Activated CD8-positive, alpha-beta memory T cell treated with anti-CD3 and anti-CD28 coated beads, Interleukin-2, amount 10 ng/mL, durations not matched to agents 7 days and 5 days (primary cell): ENCODE measurements at regions not wholly inside any gene's neighbourhood (a gene's known extent, or its start where the extent isn't known, plus 50 kb on each side); places are given as distances from the start of the nearest gene placed in this dataset.

Experiments
- ATAC-seq: fragments of 150-1000 bp; cut with Tn5 transposase; one replicate; pipeline ENCODE4 v1.10.0; 2021; ENCODE audit warnings: moderate library complexity
- CTCF ChIA-PET: fragments of 350-600 bp; sonication (Branson Sonifier 250); formaldehyde crosslinking; loops from one replicate; lab custom pipeline; 2021; ENCODE audit warnings: antibody characterized with exemption; lab: Charles Lee
- DNase-seq: peaks from one replicate; pipeline ENCODE4 v3.0.0-alpha.2; 2020
- H3K27ac Mint-ChIP-seq: one replicate; pipeline ENCODE4 v1.8.0; 2021; ENCODE audit warnings: mild to moderate bottlenecking, mixed read lengths
- H3K27me3 Mint-ChIP-seq: one replicate; pipeline ENCODE4 v1.8.0; 2021; ENCODE audit warnings: mixed read lengths
- H3K36me3 Mint-ChIP-seq: one replicate; pipeline ENCODE4 v1.8.0; 2021; ENCODE audit warnings: mild to moderate bottlenecking, mixed read lengths
- H3K4me1 Mint-ChIP-seq: one replicate; pipeline ENCODE4 v1.8.0; 2021; ENCODE audit warnings: mixed read lengths
- H3K4me3 Mint-ChIP-seq: one replicate; pipeline ENCODE4 v1.8.0; 2021; ENCODE audit warnings: mild to moderate bottlenecking, moderate library complexity, mixed read lengths
- H3K9me3 Mint-ChIP-seq: one replicate; pipeline ENCODE4 v1.8.0; 2022; ENCODE audit warnings: low read depth, mixed read lengths

GRCh38 chr22:47994045-47994444 is 1231.6 kb downstream of the TBC1D22A start:
- ATAC-seq (no peak), DNase-seq (no peak)
- H3K4me3 Mint-ChIP-seq = no peak overlapping the region
- no peaks in the 10 kb centered on the region for H3K36me3 Mint-ChIP-seq
- no peaks in the 10 kb centered on the region for H3K4me1 Mint-ChIP-seq
- H3K9me3 Mint-ChIP-seq = no peaks in the 10 kb centered on the region
- H3K27me3 Mint-ChIP-seq = peaks cover 3% of the 10 kb centered on the region
- CTCF ChIA-PET = no interaction called here
- H3K27ac Mint-ChIP-seq = no peak overlapping the region

- Mint-ChIP-seq H3K4me3 (no peak overlapping the region), H3K27ac (no peak overlapping the region), H3K27me3 (peaks cover 5% of the 10 kb centered on the region), H3K9me3 (peaks cover 2% of the 10 kb centered on the region), H3K4me1 (no peaks in the 10 kb centered on the region), H3K36me3 (no peaks in the 10 kb centered on the region)
- CTCF ChIA-PET = no interaction called here
- DNase-seq (no peak), ATAC-seq (no peak)
Measured at GRCh38 chr22:47990481-47990880, 1228.0 kb downstream of the TBC1D22A start.

GRCh38 chr22:47987885-47988515 is 1225.5 kb downstream of the TBC1D22A start:
- H3K4me1 Mint-ChIP-seq = no peaks in the 10 kb centered on the region
- CTCF ChIA-PET = no interaction called here
- peaks cover 2% of the 10 kb centered on the region for H3K9me3 Mint-ChIP-seq
- no peak overlapping the region for H3K4me3 Mint-ChIP-seq
- H3K27me3 Mint-ChIP-seq = peaks cover 8% of the 10 kb centered on the region
- no peaks in the 10 kb centered on the region for H3K36me3 Mint-ChIP-seq
- ATAC-seq = no peak
- DNase-seq = no peak
- H3K27ac Mint-ChIP-seq = no peak overlapping the region

GRCh38 chr22:47976219-47976618 is 1213.8 kb downstream of the TBC1D22A start:
- no peak overlapping the region for H3K4me3 Mint-ChIP-seq
- CTCF ChIA-PET = no interaction called here
- H3K9me3 Mint-ChIP-seq = peaks cover 3% of the 10 kb centered on the region
- H3K4me1 Mint-ChIP-seq = no peaks in the 10 kb centered on the region
- H3K27me3 Mint-ChIP-seq = no peaks in the 10 kb centered on the region
- DNase-seq = no peak
- no peak for ATAC-seq
- no peaks in the 10 kb centered on the region for H3K36me3 Mint-ChIP-seq
- no peak overlapping the region for H3K27ac Mint-ChIP-seq

- H3K9me3 Mint-ChIP-seq = no peaks in the 10 kb centered on the region
- H3K4me3 Mint-ChIP-seq = no peak overlapping the region
- H3K27ac Mint-ChIP-seq = no peak overlapping the region
- ATAC-seq = no peak
- H3K36me3 Mint-ChIP-seq = no peaks in the 10 kb centered on the region
- H3K4me1 Mint-ChIP-seq = no peaks in the 10 kb centered on the region
- CTCF ChIA-PET = no interaction called here
- no peaks in the 10 kb centered on the region for H3K27me3 Mint-ChIP-seq
- DNase-seq = no peak
Measured at GRCh38 chr22:47967831-47968230, 1205.4 kb downstream of the TBC1D22A start.

- Mint-ChIP-seq H3K4me1 (no peaks in the 10 kb centered on the region), H3K27me3 (no peaks in the 10 kb centered on the region), H3K27ac (no peak overlapping the region), H3K9me3 (no peaks in the 10 kb centered on the region), H3K36me3 (no peaks in the 10 kb centered on the region), H3K4me3 (no peak overlapping the region)
- DNase-seq = no peak
- CTCF ChIA-PET = no interaction called here
- ATAC-seq = no peak
Measured at GRCh38 chr22:47966316-47966715, 1203.9 kb downstream of the TBC1D22A start.

GRCh38 chr22:47965896-47966295 is 1203.4 kb downstream of the TBC1D22A start:
- H3K27me3 Mint-ChIP-seq = no peaks in the 10 kb centered on the region
- ATAC-seq (no peak), DNase-seq (no peak)
- H3K4me1 Mint-ChIP-seq = no peaks in the 10 kb centered on the region
- no peaks in the 10 kb centered on the region for H3K9me3 Mint-ChIP-seq
- H3K4me3 Mint-ChIP-seq = no peak overlapping the region
- H3K36me3 Mint-ChIP-seq = no peaks in the 10 kb centered on the region
- CTCF ChIA-PET = no interaction called here
- H3K27ac Mint-ChIP-seq = no peak overlapping the region

GRCh38 chr22:47965066-47965465 is 1202.6 kb downstream of the TBC1D22A start:
- no peaks in the 10 kb centered on the region for H3K36me3 Mint-ChIP-seq
- no peak overlapping the region for H3K4me3 Mint-ChIP-seq
- no peak overlapping the region for H3K27ac Mint-ChIP-seq
- no peaks in the 10 kb centered on the region for H3K4me1 Mint-ChIP-seq
- CTCF ChIA-PET = no interaction called here
- H3K27me3 Mint-ChIP-seq = no peaks in the 10 kb centered on the region
- ATAC-seq (no peak), DNase-seq (no peak)
- H3K9me3 Mint-ChIP-seq = no peaks in the 10 kb centered on the region

GRCh38 chr22:47963660-47964059 is 1201.2 kb downstream of the TBC1D22A start:
- CTCF ChIA-PET = no interaction called here
- no peak overlapping the region for H3K4me3 Mint-ChIP-seq
- peaks cover 3% of the 10 kb centered on the region for H3K9me3 Mint-ChIP-seq
- H3K27ac Mint-ChIP-seq = no peak overlapping the region
- no peaks in the 10 kb centered on the region for H3K4me1 Mint-ChIP-seq
- ATAC-seq (no peak), DNase-seq (no peak)
- H3K36me3 Mint-ChIP-seq = no peaks in the 10 kb centered on the region
- H3K27me3 Mint-ChIP-seq = no peaks in the 10 kb centered on the region

- ATAC-seq (no peak), DNase-seq (no peak)
- H3K4me3 Mint-ChIP-seq = no peak overlapping the region
- no peaks in the 10 kb centered on the region for H3K27me3 Mint-ChIP-seq
- no peaks in the 10 kb centered on the region for H3K36me3 Mint-ChIP-seq
- peaks cover 7% of the 10 kb centered on the region for H3K9me3 Mint-ChIP-seq
- CTCF ChIA-PET = no interaction called here
- H3K4me1 Mint-ChIP-seq = no peaks in the 10 kb centered on the region
- H3K27ac Mint-ChIP-seq = no peak overlapping the region
Measured at GRCh38 chr22:47957649-47958048, 1195.2 kb downstream of the TBC1D22A start.

- ATAC-seq (no peak), DNase-seq (no peak)
- no peaks in the 10 kb centered on the region for H3K4me1 Mint-ChIP-seq
- H3K27ac Mint-ChIP-seq = no peak overlapping the region
- CTCF ChIA-PET = no interaction called here
- H3K4me3 Mint-ChIP-seq = no peak overlapping the region
- H3K36me3 Mint-ChIP-seq = no peaks in the 10 kb centered on the region
- peaks cover 13% of the 10 kb centered on the region for H3K9me3 Mint-ChIP-seq
- no peaks in the 10 kb centered on the region for H3K27me3 Mint-ChIP-seq
Measured at GRCh38 chr22:47954107-47954506, 1191.7 kb downstream of the TBC1D22A start.

- H3K4me1 Mint-ChIP-seq = no peaks in the 10 kb centered on the region
- no peak overlapping the region for H3K4me3 Mint-ChIP-seq
- no peak overlapping the region for H3K27ac Mint-ChIP-seq
- no peaks in the 10 kb centered on the region for H3K36me3 Mint-ChIP-seq
- DNase-seq = no peak
- H3K9me3 Mint-ChIP-seq = peaks cover 2% of the 10 kb centered on the region
- no peak for ATAC-seq
- no peaks in the 10 kb centered on the region for H3K27me3 Mint-ChIP-seq
- CTCF ChIA-PET = no interaction called here
Measured at GRCh38 chr22:47944941-47945340, 1182.5 kb downstream of the TBC1D22A start.

- ATAC-seq (no peak), DNase-seq (no peak)
- no peaks in the 10 kb centered on the region for H3K27me3 Mint-ChIP-seq
- no peak overlapping the region for H3K27ac Mint-ChIP-seq
- peaks cover 2% of the 10 kb centered on the region for H3K9me3 Mint-ChIP-seq
- no peak overlapping the region for H3K4me3 Mint-ChIP-seq
- no peaks in the 10 kb centered on the region for H3K4me1 Mint-ChIP-seq
- CTCF ChIA-PET = no interaction called here
- no peaks in the 10 kb centered on the region for H3K36me3 Mint-ChIP-seq
Measured at GRCh38 chr22:47943729-47944700, 1181.6 kb downstream of the TBC1D22A start.

GRCh38 chr22:47940211-47940610 is 1177.8 kb downstream of the TBC1D22A start:
- Mint-ChIP-seq H3K27ac (no peak overlapping the region), H3K27me3 (no peaks in the 10 kb centered on the region), H3K4me1 (no peaks in the 10 kb centered on the region), H3K4me3 (no peak overlapping the region), H3K9me3 (peaks cover 4% of the 10 kb centered on the region), H3K36me3 (no peaks in the 10 kb centered on the region)
- DNase-seq (no peak), ATAC-seq (no peak)
- CTCF ChIA-PET = no interaction called here
